Esophagus mucosa (tissue), 1 donor: ENCODE measurements at regions not wholly inside any gene's neighbourhood (a gene's known extent, or its start where the extent isn't known, plus 50 kb on each side); places are given as distances from the start of the nearest gene placed in this dataset.
"Not testable (repeated sequence)": the region's sequence is repeated elsewhere in the genome, so short reads cannot be mapped to it uniquely, and the experiment has no call there.

ENCODE experiments used
- ATAC-seq: fragments of 200-7000 bp; cut with Tn5 transposase; one replicate; pipeline ENCODE4 v1.9.1; 2020
- donor health status: DM: yes; HTN: yes; CAD: no.

DNA sequence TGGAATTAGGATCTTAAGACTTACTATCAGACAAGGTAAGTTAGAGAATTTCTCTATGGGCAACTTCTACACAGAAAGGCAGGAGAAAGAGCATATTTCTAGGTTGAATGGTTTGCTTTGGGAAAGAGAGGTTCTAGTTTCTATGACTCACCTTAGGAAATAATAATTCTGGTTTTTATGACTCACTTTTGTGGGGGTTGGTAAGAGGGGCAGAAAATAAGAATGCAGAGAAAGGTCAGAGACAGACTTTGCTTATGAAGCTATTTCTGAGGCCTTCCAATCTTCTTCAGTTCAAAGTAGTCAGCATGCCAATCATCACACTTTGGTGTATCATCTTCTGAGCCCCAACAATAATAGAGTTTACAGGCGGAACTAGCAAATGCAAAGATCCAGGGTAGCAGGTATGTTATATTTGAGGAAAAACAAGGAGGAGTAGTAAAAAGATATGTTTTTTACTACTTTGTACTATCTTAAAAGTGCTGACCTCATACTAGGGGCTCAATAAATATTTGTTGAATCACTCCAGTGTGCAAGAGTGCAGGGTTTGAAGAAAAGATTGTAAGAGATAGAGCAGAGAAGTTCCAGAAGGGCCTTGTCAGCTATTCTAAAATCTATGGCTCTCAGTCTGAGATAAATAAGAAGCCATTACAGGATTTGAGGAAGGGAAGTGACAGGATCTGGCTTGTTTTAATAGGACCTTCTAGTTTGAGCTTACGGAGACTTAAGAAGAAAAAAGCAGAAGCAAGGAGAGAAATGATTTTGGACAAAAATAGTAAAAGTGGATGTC, 56.7 kb upstream of the LRFN5 start:
- ATAC-seq, result no peak

DNA sequence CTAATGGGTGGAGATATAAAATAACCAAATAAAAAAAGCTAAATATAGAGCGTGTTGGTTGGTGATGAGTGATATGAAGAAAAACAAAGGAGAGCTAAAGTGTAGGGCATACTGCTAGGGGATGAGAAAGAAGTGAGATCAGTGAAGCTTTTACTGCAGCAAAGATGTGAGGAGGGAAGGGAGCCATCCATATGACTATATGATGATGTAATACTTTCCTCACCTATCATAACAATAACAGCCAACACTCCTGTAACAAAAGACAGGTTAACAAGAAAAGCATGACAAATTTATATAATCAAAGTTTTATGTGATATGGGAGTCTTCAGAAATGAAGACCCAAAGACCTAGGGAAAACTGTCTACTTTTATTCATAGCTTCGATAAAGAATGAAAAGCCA, 57.4 kb upstream of the LRFN5 start:
- ATAC-seq, result no peak

DNA sequence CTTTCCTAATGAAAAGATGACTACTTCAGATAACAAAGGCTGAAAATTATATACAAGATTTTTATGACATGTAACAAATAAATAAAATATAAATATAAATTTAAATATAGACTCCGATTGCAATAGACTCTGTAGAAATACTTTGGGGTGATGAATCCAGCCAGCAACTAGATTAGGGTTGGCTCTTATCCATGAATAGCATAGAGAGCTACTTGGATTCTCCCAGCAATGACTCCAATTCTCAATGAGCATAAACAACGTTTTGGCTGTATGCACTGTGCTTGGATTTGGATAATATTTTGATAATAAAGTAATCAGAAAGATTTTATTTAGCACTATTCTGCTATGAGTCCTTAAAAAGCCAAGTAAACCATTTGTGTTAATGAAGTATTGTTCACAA, 58.0 kb upstream of the LRFN5 start:
- no peak for ATAC-seq

DNA sequence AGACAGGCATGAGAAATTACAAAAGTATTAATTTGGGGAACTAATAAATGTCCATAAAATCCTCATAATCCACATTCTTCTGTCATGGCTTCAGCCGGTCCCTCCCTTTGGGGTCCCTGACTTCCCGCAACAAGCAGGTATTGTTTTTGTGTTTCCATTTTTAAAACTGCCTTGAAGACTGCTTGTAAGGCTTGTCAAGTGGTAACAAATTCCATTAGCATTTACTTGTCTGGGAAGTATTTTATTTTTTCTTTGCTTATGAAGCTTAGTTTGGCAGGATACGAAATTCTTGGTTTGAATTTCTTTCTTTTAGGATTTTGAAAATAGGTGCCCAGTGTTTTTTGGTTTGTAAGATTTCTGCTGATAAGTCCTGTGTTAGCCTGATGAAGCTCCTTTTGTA, 65.3 kb upstream of the LRFN5 start:
- no peak for ATAC-seq

DNA sequence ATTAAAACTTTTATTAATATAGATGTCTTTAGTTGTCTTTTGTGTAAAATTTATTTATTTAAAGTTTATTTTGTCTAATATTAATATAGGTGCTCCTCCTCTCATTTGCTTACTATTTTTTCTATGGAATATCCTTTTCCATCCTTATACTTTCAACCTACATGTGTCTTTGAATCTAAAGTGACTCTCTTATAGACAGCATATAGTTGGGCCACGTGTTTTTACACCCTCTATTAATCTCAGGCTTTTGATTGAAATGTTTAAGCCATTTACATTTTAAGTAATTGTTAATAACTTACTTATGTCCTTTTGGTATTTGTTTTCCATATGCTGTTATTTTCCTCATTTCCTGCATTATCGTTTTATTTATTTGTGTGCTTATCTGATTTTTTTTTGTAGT, 74.4 kb upstream of the LRFN5 start:
- no peak for ATAC-seq

DNA sequence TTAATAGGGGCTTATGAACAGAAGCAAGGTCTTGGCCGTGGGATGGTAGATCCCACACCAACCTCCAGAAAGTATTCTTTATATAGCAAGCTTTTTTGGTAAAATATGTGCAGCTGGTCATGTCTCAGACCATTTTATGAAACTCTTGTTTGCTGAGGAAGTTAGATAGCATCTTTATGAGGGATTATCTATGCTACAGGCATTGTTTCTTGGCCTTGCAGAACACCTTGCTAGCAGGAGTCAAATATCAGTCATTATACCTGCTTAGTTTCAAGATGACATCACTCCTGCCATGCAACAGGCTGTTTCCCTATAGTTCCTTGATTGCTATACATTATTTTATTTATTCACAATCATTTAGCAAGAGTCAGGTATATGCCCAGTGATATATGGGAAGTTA, 84.8 kb upstream of the LRFN5 start:
- ATAC-seq, result no peak

DNA sequence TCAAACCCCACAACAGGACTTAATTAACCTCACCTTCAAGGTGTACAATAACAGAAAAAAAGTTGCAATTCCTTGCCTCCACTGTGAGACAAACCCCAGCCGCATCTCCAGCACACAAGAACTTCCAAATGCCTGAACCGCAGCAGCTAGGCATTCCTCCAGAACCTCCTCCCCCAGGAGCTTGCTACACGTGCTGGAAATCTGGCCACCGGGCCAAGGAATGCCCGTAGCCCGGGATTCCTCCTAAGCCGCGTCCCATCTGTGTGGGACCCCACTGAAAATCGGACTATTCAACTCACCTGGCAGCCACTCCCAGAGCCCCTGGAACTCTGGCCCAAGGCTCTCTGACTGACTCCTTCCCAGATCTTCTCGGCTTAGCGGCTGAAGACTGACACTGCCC, 88.6 kb upstream of the LRFN5 start:
- ATAC-seq, result not testable (repeated sequence)

DNA sequence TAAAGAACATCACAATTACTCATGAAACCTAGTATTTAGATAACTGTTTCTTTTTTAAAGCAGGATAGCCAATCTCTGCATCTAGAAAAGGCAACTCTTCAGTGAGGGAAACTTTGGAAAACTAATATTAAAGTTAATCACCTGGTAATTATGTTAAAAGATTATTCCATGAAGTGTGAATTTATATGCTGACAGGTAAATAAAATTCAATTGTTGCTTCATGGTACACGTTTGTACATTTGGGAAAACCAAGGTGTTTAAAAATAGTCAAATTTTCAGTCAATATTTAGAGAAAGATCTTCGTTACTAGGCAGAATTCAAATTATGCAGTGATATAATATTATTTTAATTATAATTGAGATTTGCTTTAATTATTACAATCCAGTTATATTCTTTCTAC, 100.1 kb upstream of the LRFN5 start:
- ATAC-seq, result no peak

DNA sequence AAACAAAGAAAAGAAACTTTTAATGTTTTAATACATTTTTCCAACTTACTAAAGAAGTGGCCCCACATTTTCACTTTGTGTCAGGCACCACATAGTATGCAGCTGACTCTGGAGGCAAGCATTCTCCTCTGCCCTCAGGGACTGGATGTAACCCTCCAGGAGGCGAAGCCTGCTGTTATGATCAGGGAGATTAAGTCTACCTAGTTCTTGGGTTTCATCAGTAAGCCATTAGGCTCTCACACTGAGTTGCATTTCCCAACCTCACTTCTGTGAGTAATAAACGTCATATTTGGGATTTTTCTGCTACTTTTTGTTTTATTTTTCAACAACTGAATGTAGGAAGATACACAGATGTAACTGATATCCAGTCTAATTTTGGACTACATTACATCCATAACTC, 101.2 kb upstream of the LRFN5 start:
- ATAC-seq, result no peak

DNA sequence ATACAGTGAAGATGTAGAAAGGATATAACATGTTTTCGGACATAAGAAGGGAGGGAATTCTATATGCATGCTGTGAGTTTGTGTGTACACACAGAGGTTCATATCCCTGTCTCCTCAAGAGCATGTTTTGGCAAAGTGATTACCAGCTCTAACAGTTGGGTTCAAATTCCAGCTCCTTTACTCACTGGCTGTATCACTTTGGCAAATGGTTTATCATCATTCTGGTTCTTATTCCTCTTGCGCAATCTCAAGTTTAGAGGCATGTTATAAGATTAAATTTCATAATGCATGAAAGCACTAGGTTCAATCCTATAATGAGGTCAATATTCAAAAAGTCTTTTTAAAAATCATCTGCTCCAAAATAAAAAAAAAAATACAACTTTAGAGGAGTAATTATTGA, 107.7 kb upstream of the LRFN5 start:
- no peak for ATAC-seq

DNA sequence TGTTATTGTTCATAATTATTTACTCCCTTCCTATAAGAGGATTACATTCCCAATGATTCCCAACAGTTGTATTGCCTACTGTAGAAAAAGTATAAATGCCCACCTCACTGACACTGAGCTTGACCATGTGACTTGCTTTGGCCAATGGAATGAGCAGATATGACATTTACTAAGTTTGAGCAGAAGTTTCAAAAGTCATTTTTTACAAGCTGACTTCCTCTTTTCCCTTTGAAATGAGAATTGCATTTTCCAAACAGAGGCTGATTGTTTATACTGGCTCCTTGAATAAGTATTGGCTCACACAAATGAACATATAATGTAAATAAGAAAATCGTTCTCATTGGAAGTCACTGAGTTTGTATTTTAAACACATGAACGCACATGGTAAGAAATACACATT, 116.4 kb upstream of the LRFN5 start:
- no peak for ATAC-seq

DNA sequence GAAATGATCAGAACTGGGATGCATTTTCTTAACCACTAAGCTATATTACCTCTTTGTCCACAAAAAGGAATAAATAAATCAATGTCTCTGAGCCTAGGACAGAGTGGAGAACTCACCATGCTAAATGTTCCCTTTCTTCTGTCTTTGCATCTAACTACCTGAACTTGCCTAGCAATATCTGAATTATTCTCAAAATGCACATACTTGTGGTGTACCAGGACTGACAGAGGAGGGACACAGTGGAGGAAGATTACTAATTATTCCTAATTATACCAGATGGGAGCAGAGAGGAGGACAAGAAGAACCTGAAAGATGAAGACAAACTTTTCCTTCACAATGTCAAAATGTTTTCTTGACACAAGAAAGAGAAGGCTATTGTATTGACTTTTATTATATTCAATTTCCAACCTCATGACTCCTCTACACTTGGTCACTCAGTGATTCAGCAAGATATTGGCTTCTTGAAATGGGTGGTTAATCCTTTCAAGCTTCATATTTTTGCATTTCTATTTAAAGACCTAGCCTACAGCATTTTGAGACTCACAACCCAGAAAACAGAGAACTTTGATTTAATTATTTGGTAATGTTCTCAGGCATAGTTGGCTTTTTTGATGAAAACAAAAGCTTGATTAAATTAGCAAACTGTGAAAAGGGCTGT, 117.2 kb upstream of the LRFN5 start:
- ATAC-seq, result no peak

DNA sequence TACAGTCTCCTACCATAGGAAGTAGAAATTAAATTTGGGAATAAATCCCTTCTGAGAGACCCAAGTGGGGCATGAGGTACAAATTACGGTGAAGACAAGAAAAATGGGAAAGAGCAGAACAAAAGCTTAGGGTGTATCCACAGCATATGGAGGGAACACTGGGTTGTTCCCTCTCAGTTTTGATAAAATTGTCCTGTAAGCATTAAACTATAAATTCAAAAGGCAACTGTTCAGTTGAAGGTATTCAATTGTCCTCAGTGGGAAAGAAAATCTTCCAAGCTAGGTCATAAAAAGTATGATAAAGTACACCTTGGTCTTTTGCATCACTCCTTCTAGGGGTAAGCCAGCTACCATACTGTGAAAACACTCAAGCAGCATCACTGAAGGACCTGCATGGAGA, 118.3 kb upstream of the LRFN5 start:
- ATAC-seq, result no peak

DNA sequence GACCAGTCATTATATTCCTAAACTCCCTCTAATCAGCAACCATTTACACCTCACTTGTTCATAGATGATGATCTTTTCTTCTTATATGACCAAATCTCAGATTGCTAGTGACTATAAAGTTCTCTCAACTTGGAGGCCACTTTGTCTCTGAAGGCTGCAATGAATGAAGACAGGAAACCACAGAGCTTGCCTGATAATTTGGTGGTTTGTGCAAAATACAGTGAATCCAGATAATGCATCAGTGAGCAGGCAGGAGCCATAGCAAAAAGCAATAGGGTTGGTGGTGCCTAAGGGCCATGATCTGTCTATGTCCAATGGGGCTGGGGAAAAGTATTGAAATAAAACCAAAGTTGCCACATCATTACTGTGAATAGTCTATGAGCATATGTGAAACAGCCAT, 123.8 kb upstream of the LRFN5 start:
- no peak for ATAC-seq

DNA sequence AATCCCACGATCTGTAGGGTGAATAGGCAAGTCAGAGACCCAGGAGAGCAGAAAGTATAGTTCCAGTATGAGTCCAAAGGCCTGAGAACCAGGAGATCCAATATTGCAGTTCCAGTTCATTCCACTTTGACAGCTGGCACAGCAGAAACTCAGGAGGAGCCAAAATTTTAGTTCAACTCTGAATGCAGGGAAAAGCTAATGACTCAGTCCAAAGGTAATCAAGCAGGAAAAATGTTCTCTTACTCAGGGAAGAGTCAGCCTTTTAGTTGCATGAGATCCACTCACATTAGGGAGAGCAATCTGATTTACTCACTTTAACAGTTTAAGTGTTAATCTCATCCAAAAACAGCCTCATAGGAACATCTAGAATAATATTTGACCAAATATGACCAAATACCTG, 130.2 kb upstream of the LRFN5 start:
- no peak for ATAC-seq

DNA sequence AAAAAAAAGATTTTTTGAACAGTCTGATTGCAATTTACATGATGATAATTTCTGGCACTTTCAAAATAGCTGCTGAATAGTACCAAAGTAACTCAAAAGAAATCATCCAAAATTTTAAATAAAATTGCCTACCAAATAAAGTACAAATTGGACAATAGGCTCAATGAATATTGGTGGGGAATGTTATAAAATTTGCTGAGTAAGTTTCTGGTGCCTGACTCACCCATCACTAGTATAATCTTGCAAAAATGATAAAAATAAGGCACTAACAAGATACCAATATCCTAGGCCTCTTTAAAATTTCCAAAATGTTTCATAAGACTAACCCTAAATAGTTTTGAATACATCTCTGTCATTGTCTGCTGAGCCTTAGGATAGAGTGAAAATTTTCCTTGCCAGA, 145.3 kb upstream of the LRFN5 start:
- ATAC-seq, result no peak

DNA sequence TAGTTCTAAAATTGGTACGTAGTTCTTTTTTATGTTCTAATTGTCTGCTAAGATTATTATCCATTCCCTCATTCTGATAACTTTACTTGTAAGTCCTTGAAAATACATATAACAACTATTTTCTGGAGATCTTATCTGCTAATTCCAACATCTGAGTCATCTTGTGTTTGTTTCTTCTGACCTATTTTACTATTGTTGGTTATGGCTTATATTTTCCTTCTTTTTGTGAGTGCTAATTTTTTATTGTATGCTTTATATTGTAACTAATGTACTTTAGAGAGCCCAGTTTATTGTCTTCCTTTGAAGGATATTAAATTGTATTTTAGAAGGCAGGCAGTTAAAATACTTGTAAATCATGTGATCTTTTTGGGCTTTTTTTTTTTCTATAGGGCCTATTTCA, 149.3 kb upstream of the LRFN5 start:
- no peak for ATAC-seq

DNA sequence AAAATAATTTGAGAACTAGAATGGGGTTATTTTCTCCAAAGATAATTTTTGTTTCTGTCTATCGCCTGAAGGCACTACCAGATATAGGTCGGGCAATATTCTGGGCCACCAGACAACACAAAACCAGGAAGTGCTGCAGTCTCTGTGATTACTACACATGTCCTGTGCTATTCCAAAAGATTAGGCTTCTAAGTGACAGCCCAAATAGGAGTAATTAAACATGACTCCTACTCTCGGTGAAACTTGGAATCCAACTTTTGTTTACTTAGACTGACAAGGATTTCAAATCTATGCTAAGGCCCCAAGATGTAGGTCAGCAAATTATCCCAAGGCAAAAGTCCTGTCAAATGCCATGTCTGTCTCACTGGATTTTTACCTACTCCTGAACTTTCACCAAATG, 157.6 kb upstream of the LRFN5 start:
- no peak for ATAC-seq

DNA sequence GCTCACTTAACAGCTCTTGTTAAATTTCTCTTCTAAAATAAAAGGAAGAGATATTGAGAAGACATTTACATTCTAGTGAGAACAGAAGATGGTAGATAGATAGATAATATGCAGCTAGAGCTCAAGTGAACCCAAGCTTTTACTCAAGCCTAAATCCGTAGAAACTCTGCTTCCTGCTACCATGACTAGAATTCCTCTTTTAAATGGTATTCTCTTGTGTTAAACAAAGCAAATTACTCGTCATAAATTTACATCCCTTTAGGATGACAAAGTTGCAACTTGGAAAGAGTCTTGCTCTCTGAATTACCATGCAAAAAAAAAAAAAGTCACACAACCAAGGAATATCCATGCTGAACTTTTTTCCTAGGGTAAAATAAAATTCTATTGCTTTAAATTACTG, 160.7 kb upstream of the LRFN5 start:
- no peak for ATAC-seq

DNA sequence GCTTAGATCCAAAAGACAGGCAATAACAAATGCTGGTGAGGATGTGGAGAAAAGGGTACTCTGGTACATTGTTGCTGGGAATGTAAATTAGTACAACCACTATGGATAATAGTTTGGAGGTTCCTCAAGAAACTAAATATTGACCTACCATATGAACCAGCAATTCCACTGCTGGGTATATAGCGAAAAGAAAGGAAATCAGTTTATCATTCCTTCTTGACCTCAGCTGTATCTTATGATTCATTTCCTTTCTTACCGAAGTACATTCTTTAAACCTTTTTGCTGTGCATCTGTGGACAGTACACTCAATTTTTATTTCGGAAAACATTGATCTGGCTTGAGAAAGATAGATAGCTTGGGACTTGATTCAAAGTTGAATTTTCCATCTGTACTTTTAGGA, 183.2 kb upstream of the LRFN5 start:
- no peak for ATAC-seq

DNA sequence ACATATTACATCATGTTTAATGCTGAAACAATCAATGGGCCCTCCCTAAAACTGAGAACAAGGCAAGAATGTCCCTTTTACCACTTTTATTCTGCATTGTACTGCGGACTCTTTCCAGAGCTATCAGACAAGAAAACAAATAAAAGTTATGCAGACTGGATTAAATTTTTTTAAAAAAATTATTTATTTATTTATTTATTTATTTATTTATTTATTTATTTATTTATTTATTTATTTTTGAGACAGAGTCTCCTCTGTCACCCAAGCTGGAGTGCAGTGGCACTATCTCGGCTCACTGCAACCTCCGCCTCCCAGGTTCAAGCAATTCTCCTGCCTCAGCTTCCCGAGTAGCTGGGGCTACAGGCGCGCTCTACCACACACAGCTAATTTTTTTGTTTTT, 185.4 kb upstream of the LRFN5 start:
- not testable (repeated sequence) for ATAC-seq

DNA sequence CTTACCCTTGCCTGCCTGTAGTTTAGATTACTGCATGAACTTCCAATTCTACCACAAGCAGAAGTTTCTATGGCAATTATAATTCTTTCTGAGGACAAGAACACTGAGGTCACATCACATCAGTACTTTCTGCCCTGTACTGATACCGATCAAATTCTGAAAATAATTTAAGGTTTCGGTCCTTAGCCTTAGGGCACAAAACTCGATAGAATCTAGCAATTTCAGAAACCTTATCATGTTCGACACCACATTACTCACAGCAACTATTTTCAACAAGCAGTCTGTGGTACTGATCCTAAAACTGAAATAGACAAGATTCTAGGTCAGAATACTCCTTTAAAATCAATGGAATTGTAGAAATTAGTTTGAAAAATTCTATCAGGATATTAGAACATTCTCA, 187.0 kb upstream of the LRFN5 start:
- ATAC-seq, result no peak

DNA sequence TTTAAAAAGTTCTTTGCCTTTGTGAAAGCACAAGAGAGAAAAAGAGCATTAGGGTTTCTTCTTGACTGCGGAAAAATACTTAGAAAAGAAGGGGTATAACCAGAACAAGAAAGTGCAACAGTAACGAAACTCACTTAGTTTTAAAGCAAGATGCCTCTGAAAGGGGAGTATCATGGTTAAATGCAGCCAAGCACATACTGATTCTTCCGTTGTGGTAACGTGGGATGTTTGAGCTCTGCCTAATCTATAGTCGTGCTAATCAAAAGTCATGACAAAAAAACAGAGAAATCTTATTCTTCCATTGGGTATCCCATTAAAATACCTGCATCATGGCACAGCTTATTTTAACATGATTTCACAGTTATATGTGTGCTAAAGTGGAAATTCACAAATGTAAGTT, 187.8 kb upstream of the LRFN5 start:
- no peak for ATAC-seq

DNA sequence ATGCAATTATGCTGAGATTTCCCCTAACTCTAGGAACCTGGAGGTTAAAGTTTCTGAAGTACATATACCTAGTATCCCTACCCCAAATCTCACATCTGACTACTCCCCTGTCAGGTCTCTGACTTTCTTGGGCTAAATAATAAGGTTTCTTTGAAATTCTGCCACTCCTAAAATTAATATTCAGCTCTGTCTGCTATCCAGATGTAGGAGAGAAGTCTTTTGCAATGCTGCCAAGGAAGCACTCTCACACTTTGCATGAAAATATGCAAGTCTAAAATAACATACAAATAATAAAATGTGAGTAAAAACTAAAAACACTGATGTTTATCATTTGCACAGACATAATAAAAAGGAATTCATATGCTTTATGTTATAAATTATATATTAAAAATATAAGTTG, 196.9 kb upstream of the LRFN5 start:
- ATAC-seq, result no peak

DNA sequence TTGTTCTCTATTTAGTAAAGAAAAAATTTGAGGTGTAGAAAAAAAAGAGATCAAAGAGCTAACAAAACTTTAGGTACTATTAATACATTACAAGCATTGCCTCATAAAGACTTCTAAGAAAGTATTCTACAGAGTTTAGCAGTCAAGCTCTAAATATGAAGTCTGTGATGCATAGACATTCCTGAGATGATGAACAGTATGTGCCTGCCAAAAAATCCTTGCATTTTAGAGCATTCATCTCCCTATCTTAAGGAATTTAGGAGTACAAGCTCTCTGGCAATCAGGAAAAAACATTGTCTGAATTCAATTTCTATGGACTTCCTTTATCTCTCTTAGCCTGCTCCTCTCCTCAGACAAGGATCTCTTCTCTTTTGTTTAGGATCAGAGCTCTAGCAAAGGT, 202.6 kb upstream of the LRFN5 start:
- no peak for ATAC-seq
